ENCODE measurements at regions not wholly inside any gene's neighbourhood (a gene's known extent, or its start where the extent isn't known, plus 50 kb on each side); places are given as distances from the start of the nearest gene placed in this dataset.

DNA sequence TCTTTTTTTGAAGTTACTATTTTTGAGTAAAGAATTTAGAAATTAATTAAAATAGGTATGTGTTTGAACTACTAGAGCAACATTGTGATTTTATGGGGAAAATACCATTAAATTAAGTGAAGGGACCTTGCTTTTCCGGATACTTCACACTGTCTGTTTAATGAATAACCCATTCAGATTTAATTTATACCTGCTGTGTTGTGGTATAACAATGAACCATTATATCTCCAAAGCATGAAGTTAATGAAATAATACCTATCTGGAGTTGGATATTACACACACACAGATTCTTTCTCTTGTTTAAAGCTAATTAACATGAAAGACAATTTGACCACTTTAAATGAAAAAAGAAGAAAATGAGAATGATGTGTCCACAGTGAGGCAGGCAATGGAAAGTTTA lies 195.0 kb upstream of the GPRIN3 start:
- TF ChIP-seq, protein P1, sequence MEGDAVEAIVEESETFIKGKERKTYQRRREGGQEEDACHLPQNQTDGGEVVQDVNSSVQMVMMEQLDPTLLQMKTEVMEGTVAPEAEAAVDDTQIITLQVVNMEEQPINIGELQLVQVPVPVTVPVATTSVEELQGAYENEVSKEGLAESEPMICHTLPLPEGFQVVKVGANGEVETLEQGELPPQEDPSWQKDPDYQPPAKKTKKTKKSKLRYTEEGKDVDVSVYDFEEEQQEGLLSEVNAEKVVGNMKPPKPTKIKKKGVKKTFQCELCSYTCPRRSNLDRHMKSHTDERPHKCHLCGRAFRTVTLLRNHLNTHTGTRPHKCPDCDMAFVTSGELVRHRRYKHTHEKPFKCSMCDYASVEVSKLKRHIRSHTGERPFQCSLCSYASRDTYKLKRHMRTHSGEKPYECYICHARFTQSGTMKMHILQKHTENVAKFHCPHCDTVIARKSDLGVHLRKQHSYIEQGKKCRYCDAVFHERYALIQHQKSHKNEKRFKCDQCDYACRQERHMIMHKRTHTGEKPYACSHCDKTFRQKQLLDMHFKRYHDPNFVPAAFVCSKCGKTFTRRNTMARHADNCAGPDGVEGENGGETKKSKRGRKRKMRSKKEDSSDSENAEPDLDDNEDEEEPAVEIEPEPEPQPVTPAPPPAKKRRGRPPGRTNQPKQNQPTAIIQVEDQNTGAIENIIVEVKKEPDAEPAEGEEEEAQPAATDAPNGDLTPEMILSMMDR (IDR thresholded peaks at IDR 0.05 in 2 of 3, conservative IDR thresholded peaks at IDR 0.05 in 1 of 3; ENCODE audit: control insufficient read depth in 2 of 3, extremely low read depth in 1 of 3, insufficient read depth in 1 of 3, low read depth in 3 of 3, low read length in 3 of 3) = no peak
- TF ChIP-seq MYC (IDR thresholded peaks at IDR 0.05; ENCODE audit: insufficient read depth, insufficient read length, insufficient replicate concordance, low read length, severe bottlenecking) = no peak
- no peak for TF ChIP-seq TAF1 (IDR thresholded peaks at IDR 0.05; ENCODE audit: borderline replicate concordance, low read depth, low read length)
- no peak for TF ChIP-seq YBX1 (IDR thresholded peaks at IDR 0.05)
- no peak for TF ChIP-seq TCF7 (IDR thresholded peaks at IDR 0.05; ENCODE audit: borderline replicate concordance)
- no peak for TF ChIP-seq ESRRA (IDR thresholded peaks at IDR 0.05; ENCODE audit: low read length)
- TF ChIP-seq YY1 (IDR thresholded peaks at IDR 0.05; ENCODE audit: low read depth, low read length) = no peak
- TF ChIP-seq SIN3A (IDR thresholded peaks at IDR 0.05; ENCODE audit: low read depth, low read length) = no peak
